HK-2 (cell line): ENCODE measurements at regions not wholly inside any gene's neighbourhood (a gene's known extent, or its start where the extent isn't known, plus 50 kb on each side); places are given as distances from the start of the nearest gene placed in this dataset.
"Not testable (repeated sequence)": the region's sequence is repeated elsewhere in the genome, so short reads cannot be mapped to it uniquely, and the experiment has no call there.

ENCODE experiments used
- DNase-seq: peaks from one replicate; pipeline ENCODE4 v3.0.0-alpha.2; 2018; ENCODE audit not compliant: unreplicated experiment

GRCh38 chr3:177453451-177453844 lies 256.2 kb upstream of the TBL1XR1 start:
- DNase-seq: no peak

- not testable (repeated sequence) for DNase-seq
Observed at GRCh38 chr3:177457204-177457603, 259.9 kb upstream of the TBL1XR1 start.

GRCh38 chr3:177459401-177459800 lies 262.1 kb upstream of the TBL1XR1 start:
- DNase-seq: no peak

GRCh38 chr3:177460047-177460446 lies 262.8 kb upstream of the TBL1XR1 start:
- no peak for DNase-seq

- DNase-seq: no peak
Observed at GRCh38 chr3:177461765-177462164, 264.5 kb upstream of the TBL1XR1 start.

- DNase-seq: not testable (repeated sequence)
Observed at GRCh38 chr3:177463341-177463740, 266.1 kb upstream of the TBL1XR1 start.

- DNase-seq: no peak
Observed at GRCh38 chr3:177463863-177464262, 266.6 kb upstream of the TBL1XR1 start.

GRCh38 chr3:177464392-177465256 lies 267.3 kb upstream of the TBL1XR1 start:
- no peak for DNase-seq

GRCh38 chr3:177465257-177465642 lies 268.0 kb upstream of the TBL1XR1 start:
- no peak for DNase-seq

- no peak for DNase-seq
Observed at GRCh38 chr3:177466074-177466473, 268.8 kb upstream of the TBL1XR1 start.

GRCh38 chr3:177466622-177467021 lies 269.3 kb upstream of the TBL1XR1 start:
- not testable (repeated sequence) for DNase-seq

- DNase-seq: no peak
Observed at GRCh38 chr3:177467247-177467985, 270.1 kb upstream of the TBL1XR1 start.

GRCh38 chr3:177468331-177468730 lies 271.0 kb upstream of the TBL1XR1 start:
- DNase-seq: peak; percentile 79

GRCh38 chr3:177468816-177469215 lies 271.5 kb upstream of the TBL1XR1 start:
- DNase-seq: no peak

GRCh38 chr3:177469216-177469615 lies 271.9 kb upstream of the TBL1XR1 start:
- no peak for DNase-seq

- DNase-seq: no peak
Observed at GRCh38 chr3:177470197-177470941, 273.1 kb upstream of the TBL1XR1 start.

- no peak for DNase-seq
Observed at GRCh38 chr3:177471733-177472480, 274.6 kb upstream of the TBL1XR1 start.

GRCh38 chr3:177473184-177473583 lies 275.9 kb upstream of the TBL1XR1 start:
- DNase-seq: no peak

GRCh38 chr3:177473903-177474302 lies 276.6 kb upstream of the TBL1XR1 start:
- DNase-seq: no peak

- DNase-seq: no peak
Observed at GRCh38 chr3:177474652-177475355, 277.5 kb upstream of the TBL1XR1 start.

- no peak for DNase-seq
Observed at GRCh38 chr3:177475356-177475665, 278.0 kb upstream of the TBL1XR1 start.
